Middle frontal gyrus (tissue), 1 donor: ENCODE measurements at regions not wholly inside any gene's neighbourhood (a gene's known extent, or its start where the extent isn't known, plus 50 kb on each side); places are given as distances from the start of the nearest gene placed in this dataset.

Experiments
- DNase-seq: peaks from one replicate; pipeline ENCODE4 v3.0.0-alpha.2; 2015; ENCODE audit warnings: low spot score; ENCODE audit errors: extremely low spot score

- no peak for DNase-seq
Observed at GRCh38 chr12:98260276-98260675, 255.1 kb upstream of the TMPO start.

- DNase-seq, result no peak
Observed at GRCh38 chr12:98262902-98263301, 252.5 kb upstream of the TMPO start.

GRCh38 chr12:98274430-98275130, 240.8 kb upstream of the TMPO start:
- DNase-seq, result no peak

GRCh38 chr12:98275131-98275475, 240.3 kb upstream of the TMPO start:
- no peak for DNase-seq

GRCh38 chr12:98280152-98280551, 235.2 kb upstream of the TMPO start:
- no peak for DNase-seq

- DNase-seq, result no peak
Observed at GRCh38 chr12:98280621-98281020, 234.8 kb upstream of the TMPO start.

- DNase-seq, result no peak
Observed at GRCh38 chr12:98291828-98292227, 223.6 kb upstream of the TMPO start.

GRCh38 chr12:98294051-98294805, 221.2 kb upstream of the TMPO start:
- DNase-seq, result no peak

GRCh38 chr12:98295681-98296080, 219.7 kb upstream of the TMPO start:
- no peak for DNase-seq

GRCh38 chr12:98296462-98297079, 218.8 kb upstream of the TMPO start:
- DNase-seq, result no peak

GRCh38 chr12:98297538-98297937, 217.9 kb upstream of the TMPO start:
- no peak for DNase-seq

GRCh38 chr12:98308141-98308540, 207.2 kb upstream of the TMPO start:
- no peak for DNase-seq

GRCh38 chr12:98317939-98318899, 197.2 kb upstream of the TMPO start:
- no peak for DNase-seq

- no peak for DNase-seq
Observed at GRCh38 chr12:98319716-98320425, 195.5 kb upstream of the TMPO start.

- DNase-seq, result no peak
Observed at GRCh38 chr12:98325003-98325402, 190.4 kb upstream of the TMPO start.

GRCh38 chr12:98328467-98328866, 186.9 kb upstream of the TMPO start:
- DNase-seq, result no peak

GRCh38 chr12:98329589-98329988, 185.8 kb upstream of the TMPO start:
- DNase-seq, result no peak

- DNase-seq, result no peak
Observed at GRCh38 chr12:98332642-98333041, 182.7 kb upstream of the TMPO start.

GRCh38 chr12:98334768-98335167, 180.6 kb upstream of the TMPO start:
- no peak for DNase-seq

GRCh38 chr12:98341026-98341425, 174.4 kb upstream of the TMPO start:
- no peak for DNase-seq

GRCh38 chr12:98341732-98342131, 173.7 kb upstream of the TMPO start:
- no peak for DNase-seq
